Stimulated activated CD4-positive, alpha-beta T cell treated with anti-CD3 and anti-CD28 coated beads, Interleukin-4, amount 100 ng/mL, for 48 hours (primary cell): ENCODE measurements at regions not wholly inside any gene's neighbourhood (a gene's known extent, or its start where the extent isn't known, plus 50 kb on each side); places are given as distances from the start of the nearest gene placed in this dataset.

Source experiments
- DNase-seq, 2 donors: peaks; one replicate each; pipeline ENCODE4 v3.0.0-alpha.2; 2020; ENCODE audit warnings: low read depth in 2 of 2

GRCh38 chr4:71240094-71240493 lies 98.7 kb upstream of the SLC4A4 start:
- DNase-seq = no peak

DNA sequence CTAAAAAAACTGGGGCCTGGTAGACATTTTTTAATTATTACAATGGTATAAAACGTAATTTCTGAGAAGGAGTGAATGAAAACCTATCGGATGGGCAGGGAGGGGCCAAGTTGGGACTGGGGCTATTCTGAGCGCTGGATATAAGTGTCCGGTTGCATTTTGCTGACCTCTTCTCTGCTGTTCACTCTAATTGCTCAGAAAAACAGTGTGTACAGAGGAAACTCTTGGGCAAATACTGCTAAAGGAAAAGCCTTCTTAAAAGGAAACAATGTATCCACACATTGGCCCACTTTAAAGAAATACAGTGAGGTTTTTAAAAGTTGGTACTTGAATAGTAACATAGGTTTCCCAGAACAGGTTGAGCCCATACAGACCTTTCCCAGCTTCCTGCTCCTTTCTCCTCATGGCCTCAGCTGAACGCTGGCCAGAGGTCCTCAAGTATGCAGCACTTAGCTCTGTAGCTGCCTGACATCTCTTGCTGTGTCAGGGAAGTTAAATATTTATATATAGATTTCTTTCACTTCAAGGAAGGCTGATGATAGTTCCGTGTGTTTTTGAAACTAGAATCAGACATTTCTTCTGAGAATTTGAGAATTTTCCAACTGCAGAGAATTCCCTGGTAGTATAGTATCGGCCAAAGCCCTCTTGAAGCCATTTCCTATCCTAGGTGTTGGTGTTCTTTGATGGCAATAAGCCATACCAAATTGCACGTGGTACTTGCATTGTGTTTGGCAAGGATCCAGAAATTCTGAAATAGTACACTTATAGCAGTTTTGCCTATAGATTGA lies 97.1 kb upstream of the SLC4A4 start:
- DNase-seq = no peak

- DNase-seq = no peak
Observed at GRCh38 chr4:71243091-71243833, 95.6 kb upstream of the SLC4A4 start.

DNA sequence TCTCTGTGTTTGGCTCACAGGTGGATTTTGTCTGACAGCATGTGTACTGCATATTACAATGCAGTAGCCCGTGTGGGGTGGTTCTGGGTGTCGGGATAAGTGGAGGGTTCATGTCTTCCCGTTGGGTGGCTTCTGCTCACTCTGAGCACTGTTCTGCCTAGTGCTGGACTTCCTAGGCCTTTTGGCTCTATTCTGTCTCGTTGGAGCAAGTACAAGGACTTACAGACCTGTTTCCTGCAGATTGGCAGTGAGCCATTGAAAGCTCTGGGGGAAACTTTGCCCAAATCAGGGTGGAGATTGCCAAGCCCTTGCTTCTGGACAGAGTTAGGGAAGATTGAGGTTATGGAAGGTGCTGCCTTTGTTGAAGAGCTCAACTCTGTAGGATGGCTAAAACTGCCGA lies 91.1 kb upstream of the SLC4A4 start:
- no peak for DNase-seq

DNA sequence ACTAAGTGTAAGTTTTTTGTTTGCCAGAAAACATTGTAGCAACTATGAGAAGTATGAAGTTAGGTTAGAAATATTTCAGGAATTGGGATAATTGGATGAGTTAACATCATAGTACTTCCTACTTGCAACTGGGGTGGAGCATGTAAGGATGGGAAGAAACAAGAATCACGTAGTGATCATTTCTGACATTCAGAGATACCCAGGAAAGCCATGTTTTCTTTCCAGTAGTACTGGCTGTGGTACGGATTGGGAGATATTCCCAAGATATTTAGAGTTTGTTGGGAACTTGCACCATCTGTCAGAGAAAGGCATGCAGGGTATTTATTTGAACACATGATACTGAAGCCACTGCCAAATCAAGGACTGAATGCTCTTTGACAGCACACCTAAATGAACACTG lies 87.6 kb upstream of the SLC4A4 start:
- DNase-seq = no peak

DNA sequence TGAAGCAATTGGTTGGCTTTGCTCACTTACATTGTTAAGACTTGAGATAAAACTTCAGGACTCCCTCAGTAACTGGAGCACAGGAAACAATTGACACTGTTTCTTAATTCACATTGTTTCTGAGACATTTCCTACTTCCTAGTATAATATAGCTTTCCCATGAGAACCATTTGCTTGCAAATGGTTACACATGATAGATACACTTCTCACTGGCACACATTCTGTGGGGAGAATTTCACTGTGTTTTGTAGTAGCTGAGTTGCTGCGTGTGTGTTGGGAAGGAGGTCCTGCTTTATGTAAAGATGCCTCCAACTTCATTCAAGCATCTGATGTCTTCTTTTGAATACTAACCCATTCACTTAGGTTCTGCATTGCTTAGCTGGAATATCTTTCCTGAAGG lies 85.3 kb upstream of the SLC4A4 start:
- no peak for DNase-seq

DNA sequence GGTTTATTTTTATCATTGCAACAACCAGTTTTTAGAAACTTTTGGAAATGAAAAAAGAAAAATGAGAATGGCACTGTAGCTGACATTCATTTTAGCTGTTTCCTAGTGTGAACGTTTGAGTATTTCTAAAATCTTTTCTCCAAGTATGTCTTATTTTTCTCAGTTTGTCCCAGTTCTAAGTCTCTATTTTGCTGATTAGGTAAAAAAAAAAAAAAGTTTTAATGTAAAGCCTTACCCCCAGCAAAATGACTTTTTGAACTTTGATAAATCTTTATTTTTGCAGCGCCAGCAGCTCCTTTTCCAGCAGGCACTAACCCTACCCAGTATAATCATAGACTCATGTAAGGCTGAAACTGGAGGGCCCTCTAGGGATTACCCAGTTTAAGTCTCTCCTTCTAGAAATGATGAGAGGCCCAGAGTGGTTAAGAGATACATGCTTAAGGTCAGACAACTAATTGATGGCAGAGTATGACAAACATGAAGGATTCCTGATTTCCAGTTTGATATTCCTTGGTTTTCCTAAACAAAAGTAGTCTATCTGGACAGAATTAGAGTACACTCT lies 84.3 kb upstream of the SLC4A4 start:
- DNase-seq = no peak

DNA sequence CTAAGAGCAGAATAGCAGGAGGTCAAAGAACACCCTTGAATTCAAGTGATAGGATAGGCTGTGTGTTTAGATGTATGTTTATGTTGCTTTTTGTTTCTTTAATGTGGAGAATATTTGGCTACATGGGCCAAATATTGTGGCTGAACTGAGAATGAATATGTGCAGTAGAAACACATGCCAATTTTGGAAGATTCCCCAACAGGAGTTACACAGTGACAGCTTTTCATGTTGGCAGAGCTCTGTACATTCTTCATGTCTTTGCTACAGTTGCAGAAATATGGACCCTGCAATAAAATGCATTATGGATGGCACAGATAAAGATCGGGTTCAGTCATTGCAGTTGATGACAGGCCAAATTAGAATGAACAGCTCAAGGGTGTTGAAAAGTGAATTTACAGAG lies 82.8 kb upstream of the SLC4A4 start:
- DNase-seq = no peak

- DNase-seq = no peak
Observed at GRCh38 chr4:71257761-71258160, 81.1 kb upstream of the SLC4A4 start.

DNA sequence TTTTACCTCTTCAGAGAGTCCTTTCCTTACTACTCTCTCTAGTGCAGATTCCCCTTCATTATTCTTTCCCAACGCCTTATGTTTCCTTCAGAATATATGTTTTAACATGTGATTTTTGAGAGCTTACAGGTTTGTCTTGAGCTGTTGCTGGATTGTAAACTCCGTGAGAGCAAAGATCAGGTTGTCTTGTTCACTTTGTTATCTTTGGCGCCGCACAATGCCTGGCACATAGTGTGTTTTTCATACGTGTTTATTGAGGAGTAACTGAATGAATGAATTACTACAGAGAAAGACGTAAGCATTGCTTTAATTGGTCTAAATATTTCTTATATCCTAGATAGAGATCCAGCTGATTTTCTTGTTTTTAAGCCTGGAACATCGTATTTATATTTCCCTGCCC lies 80.5 kb upstream of the SLC4A4 start:
- DNase-seq = no peak

DNA sequence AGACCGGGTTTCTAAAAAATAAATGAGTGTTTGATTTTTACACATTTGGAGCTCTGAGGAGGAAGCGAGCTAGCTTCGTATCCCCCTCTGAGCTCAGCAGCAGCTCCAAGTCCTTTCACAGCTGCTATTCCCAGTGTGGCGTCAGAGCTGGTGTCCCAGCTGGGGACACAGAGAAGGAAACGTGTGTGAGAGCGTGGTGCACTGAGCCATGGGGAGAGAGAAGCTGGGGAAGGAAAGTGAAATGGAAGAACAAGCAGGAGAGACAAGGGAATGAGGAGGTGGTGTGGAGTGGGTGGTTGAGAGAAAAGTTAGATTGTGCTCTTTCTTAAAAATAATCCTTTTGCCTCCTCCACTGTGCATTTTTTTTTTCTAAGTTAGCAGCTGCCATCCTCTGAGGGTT lies 79.5 kb upstream of the SLC4A4 start:
- no peak for DNase-seq

DNA sequence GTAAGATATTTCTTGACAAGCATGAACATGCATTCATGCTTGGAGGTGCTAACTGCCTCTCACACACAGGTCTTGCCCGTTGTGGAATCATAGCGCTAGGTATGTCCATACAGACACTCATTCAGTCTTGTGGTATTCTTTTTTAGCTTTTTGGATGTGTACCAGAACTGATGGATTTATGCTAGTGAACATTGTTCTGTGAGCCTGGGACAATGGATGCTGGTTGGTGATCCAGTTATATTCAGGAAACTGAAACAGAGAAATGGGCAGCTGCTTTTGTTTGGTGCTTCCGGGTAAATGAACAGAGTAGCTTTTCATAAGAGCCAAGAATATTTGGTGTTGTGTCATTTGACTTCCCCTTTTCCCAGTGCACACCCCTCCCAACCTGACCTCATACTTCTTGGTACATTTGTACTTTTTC lies 78.9 kb upstream of the SLC4A4 start:
- DNase-seq = no peak

DNA sequence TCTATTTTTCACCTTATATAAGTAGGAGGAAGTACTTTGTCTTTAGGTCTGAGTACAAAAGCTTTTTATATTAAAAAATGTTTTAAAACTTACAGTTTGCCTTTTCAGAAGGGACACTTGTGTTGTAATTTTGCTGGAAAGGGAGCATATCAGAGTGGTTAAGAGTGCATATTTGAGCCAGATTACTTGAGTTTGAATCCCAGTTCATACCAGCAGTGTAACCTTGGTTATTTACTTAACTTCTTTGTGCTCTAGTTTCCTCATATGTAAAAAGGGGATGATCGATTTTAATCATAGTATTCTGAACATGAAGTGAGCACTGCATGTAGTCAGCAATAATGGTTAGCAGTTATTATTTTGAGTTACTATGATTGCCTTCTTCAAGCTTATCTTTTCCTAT lies 78.3 kb upstream of the SLC4A4 start:
- DNase-seq = no peak

DNA sequence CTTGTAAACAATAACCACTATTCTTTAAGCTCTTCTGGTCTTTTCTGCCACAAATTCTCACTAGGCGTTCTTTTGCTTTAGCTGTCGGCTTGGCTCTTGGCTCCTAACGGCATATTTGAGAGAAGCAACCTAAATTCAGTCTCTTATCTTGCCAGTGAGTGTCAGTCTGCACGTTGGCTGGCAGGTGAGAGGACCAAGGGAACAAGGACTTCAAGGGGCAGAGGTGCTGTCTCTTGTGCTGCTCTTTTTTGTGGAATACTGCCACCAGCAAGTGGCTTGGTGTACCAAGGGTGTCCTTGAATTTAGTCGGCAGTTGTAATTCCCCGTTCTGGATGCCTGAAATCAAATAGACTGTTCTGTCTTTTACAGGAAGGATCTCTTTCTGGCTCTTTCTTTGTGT lies 77.8 kb upstream of the SLC4A4 start:
- no peak for DNase-seq

DNA sequence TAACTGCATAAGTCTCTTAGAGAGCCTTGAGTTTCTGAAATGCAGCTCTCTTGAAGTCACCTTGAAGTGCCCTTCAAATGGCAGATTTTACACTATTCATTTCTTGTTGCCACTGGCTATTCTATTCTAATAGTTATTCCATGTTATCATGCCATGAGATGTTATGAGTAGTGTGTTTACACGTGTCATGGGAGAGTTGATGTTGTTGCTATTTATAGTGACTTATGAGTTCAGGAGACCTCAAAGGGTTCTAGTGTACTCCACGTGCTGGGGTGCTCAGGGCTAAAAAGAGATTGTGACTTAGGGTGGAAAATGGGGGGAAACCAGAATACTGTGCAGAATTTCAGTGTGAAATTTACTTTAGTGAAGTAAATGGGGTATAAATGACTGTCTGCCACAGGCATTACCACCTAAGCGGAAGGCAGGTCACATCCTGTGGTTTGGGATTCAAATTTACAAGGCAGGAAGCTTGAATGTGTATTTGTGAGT lies 77.1 kb upstream of the SLC4A4 start:
- no peak for DNase-seq

- DNase-seq = no peak
Observed at GRCh38 chr4:71262161-71262560, 76.7 kb upstream of the SLC4A4 start.

GRCh38 chr4:71266090-71266794 lies 72.6 kb upstream of the SLC4A4 start:
- DNase-seq = no peak

DNA sequence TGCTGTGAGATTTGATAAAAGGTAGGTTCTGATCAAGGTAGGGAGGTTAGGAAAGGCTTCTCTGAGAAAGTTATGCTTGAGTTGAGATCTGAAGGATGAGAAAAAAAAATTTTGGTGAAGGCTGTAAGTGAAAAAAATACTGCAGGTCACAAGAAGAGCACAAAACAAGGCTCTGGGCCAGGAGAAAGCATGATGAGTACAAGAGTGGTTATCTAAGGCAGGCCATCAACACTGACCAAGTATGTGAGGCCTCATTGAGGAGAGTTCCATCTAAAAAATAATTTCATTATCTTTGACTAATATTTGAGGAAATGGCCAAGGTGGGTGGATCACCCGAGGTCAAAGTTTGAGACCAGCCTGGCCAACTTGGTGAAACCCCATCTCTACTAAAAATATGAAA lies 71.6 kb upstream of the SLC4A4 start:
- DNase-seq = no peak

DNA sequence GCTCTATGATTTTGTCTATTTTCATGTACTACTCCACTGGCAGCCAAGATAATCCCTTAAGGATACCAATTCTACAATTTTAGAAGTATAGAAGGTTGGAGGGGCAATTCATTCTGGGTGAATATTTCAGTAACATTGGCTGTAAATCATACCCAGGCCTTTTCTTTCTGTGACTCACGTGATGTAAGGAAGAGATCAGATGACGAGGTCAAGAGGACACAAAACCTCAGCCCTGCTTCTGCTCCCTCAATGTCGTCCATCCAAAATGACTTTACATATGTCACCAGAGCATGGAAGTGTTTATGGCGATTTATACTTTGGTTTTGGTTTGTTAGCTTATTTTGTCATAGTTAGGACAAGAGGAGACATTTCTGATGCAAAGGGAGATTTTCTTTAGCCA lies 70.7 kb upstream of the SLC4A4 start:
- DNase-seq = no peak

- no peak for DNase-seq
Observed at GRCh38 chr4:71269233-71269632, 69.6 kb upstream of the SLC4A4 start.

DNA sequence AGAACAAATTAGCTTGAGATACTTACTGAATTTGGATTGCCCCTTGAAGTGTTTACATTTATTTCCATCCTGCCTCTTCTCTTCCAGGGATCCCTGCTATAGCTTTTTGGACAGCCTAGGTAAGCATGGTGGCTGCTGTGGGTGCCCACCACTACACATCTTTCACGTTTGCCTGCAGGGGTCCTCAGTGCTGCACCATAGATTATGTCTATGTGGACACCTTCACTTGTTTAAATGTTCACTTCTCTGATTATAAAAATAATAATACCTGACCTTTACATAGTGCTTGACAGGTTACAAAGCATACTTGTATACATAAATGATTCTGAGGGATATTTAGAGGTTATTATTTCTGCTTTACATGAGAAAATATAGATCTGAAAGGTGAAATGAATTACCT lies 67.9 kb upstream of the SLC4A4 start:
- DNase-seq = no peak

DNA sequence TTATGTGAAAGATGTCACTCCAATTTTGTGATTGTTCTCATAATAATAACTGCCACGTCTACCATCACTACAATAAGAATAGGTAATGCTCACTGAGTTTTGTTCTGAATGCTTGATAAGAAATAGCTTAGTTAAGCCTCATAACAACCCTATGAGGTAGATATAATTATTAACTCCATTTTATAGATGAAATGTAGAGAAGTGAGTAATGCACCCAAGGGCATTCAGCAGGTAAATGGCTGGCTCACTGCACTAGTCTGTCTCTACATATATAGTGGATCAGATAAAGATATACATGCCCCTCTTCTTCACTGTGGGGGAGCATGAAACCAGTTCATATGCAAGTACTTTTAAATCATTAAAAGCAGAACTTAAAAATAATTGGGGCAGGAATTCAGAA lies 65.8 kb upstream of the SLC4A4 start:
- no peak for DNase-seq
